ENCODE measurements at regions not wholly inside any gene's neighbourhood (a gene's known extent, or its start where the extent isn't known, plus 50 kb on each side); places are given as distances from the start of the nearest gene placed in this dataset.

GRCh38 chr2:103152556-103152955 is 390.7 kb downstream of the TMEM182 start:
- no TSS peak for BruUV-seq (replicated peaks)
- TF ChIP-seq CTCF (conservative IDR thresholded peaks at IDR 0.05; ENCODE audit: low read depth, low read length): no peak
- Histone ChIP-seq H3K27ac (ENCODE audit: low read depth, low read length, poor library complexity, severe bottlenecking) (no peak overlapping the region), H3K4me3 (ENCODE audit: low read depth, low read length, poor library complexity, severe bottlenecking) (no peak overlapping the region), H3K4me1 (ENCODE audit: insufficient read depth, low read length, poor library complexity, severe bottlenecking) (no peaks in the 10 kb centered on the region), H3K27me3 (replicated peaks; ENCODE audit: insufficient read depth, low read depth, low read length, poor library complexity) (no peaks in the 10 kb centered on the region), H3K36me3 (ENCODE audit: insufficient read depth, low read length, poor library complexity, severe bottlenecking) (no peaks in the 10 kb centered on the region), H3K9me3 (ENCODE audit: low read depth, low read length, poor library complexity, severe bottlenecking) (no peaks in the 10 kb centered on the region)
- CTCF ChIA-PET: no interaction called here
- no peak for DNase-seq (ENCODE audit: low spot score)
- intact Hi-C loops (cut with micrococcal nuclease; ENCODE audit: unreplicated experiment): no loop called here
- POLR2A ChIA-PET (ENCODE audit: low non-redundant PET): no interaction called here

- no peak for DNase-seq (ENCODE audit: low spot score)
- no peak overlapping the region for H3K4me3 ChIP-seq (ENCODE audit: low read depth, low read length, poor library complexity, severe bottlenecking)
- TF ChIP-seq EZH2 (IDR thresholded peaks at IDR 0.05; ENCODE audit: borderline replicate concordance, low read depth, low read length, poor library complexity, severe bottlenecking) (no peak), CTCF (conservative IDR thresholded peaks at IDR 0.05; ENCODE audit: low read depth, low read length) (no peak)
- H3K27ac ChIP-seq (ENCODE audit: low read depth, low read length, poor library complexity, severe bottlenecking): no peak overlapping the region
- ChIA-PET CTCF (no interaction called here), POLR2A (ENCODE audit: low non-redundant PET) (no interaction called here)
- intact Hi-C loops (cut with micrococcal nuclease; ENCODE audit: unreplicated experiment): no loop called here
- H3K27me3 ChIP-seq (replicated peaks; ENCODE audit: insufficient read depth, low read depth, low read length, poor library complexity): no peaks in the 10 kb centered on the region
- no TSS peak for BruUV-seq (replicated peaks)
- no peaks in the 10 kb centered on the region for H3K36me3 ChIP-seq (ENCODE audit: insufficient read depth, low read length, poor library complexity, severe bottlenecking)
- no peaks in the 10 kb centered on the region for H3K9me3 ChIP-seq (ENCODE audit: low read depth, low read length, poor library complexity, severe bottlenecking)
- no peaks in the 10 kb centered on the region for H3K4me1 ChIP-seq (ENCODE audit: insufficient read depth, low read length, poor library complexity, severe bottlenecking)
Observed at GRCh38 chr2:103153580-103154284, 391.9 kb downstream of the TMEM182 start.

- no peak for TF ChIP-seq CTCF (conservative IDR thresholded peaks at IDR 0.05; ENCODE audit: low read depth, low read length)
- TF ChIP-seq EZH2 (IDR thresholded peaks at IDR 0.05; ENCODE audit: borderline replicate concordance, low read depth, low read length, poor library complexity, severe bottlenecking): no peak
- BruUV-seq (replicated peaks): no TSS peak
- DNase-seq (ENCODE audit: low spot score): no peak
- Histone ChIP-seq H3K27me3 (replicated peaks; ENCODE audit: insufficient read depth, low read depth, low read length, poor library complexity) (no peaks in the 10 kb centered on the region), H3K9me3 (ENCODE audit: low read depth, low read length, poor library complexity, severe bottlenecking) (no peaks in the 10 kb centered on the region), H3K4me1 (ENCODE audit: insufficient read depth, low read length, poor library complexity, severe bottlenecking) (no peaks in the 10 kb centered on the region), H3K36me3 (ENCODE audit: insufficient read depth, low read length, poor library complexity, severe bottlenecking) (no peaks in the 10 kb centered on the region), H3K27ac (ENCODE audit: low read depth, low read length, poor library complexity, severe bottlenecking) (no peak overlapping the region), H3K4me3 (ENCODE audit: low read depth, low read length, poor library complexity, severe bottlenecking) (no peak overlapping the region)
- intact Hi-C loops (cut with micrococcal nuclease; ENCODE audit: unreplicated experiment): no loop called here
- POLR2A ChIA-PET (ENCODE audit: low non-redundant PET): no interaction called here
- CTCF ChIA-PET: interaction anchor here (0.6 kb wide), 1 partner anchor 324 kb away, joined by 4 read pairs; no protein-coding TSS in a partner anchor
Observed at GRCh38 chr2:103155308-103155707, 393.5 kb downstream of the TMEM182 start.
